H9 (cell line): ENCODE measurements at regions not wholly inside any gene's neighbourhood (a gene's known extent, or its start where the extent isn't known, plus 50 kb on each side); places are given as distances from the start of the nearest gene placed in this dataset.

Source experiments
- DNase-seq: peaks from one replicate; pipeline ENCODE4 v3.0.0-alpha.2; 2017
- H2AFZ ChIP-seq: one replicate; pipeline ENCODE4 v1.6.1; 2013; ENCODE audit warnings: mild to moderate bottlenecking, low read length, control low read depth, moderate library complexity
- H2AK5ac ChIP-seq: 2 replicates; pipeline ENCODE4 v1.6.1; 2013; ENCODE audit warnings: low read length, control low read depth, mixed read lengths; ENCODE audit not compliant: insufficient read length
- H2BK120ac ChIP-seq: one replicate; pipeline ENCODE4 v1.6.1; 2013; ENCODE audit warnings: low read depth, mild to moderate bottlenecking, low read length, control low read depth, inconsistent platforms; ENCODE audit not compliant: poor library complexity, severe bottlenecking
- H2BK12ac ChIP-seq: 2 replicates; pipeline ENCODE4 v1.6.1; 2013; ENCODE audit warnings: low read length, control low read depth, mixed read lengths, low read depth; ENCODE audit not compliant: insufficient read length
- H2BK15ac ChIP-seq: 2 replicates; pipeline ENCODE4 v1.6.1; 2013; ENCODE audit warnings: low read depth, low read length, control low read depth
- H2BK20ac ChIP-seq: one replicate; pipeline ENCODE4 v1.6.1; 2013; ENCODE audit warnings: low read depth, mild to moderate bottlenecking, low read length, control low read depth, inconsistent platforms; ENCODE audit not compliant: poor library complexity, severe bottlenecking
- H2BK5ac ChIP-seq: 2 replicates; pipeline ENCODE4 v1.6.1; 2013; ENCODE audit warnings: low read length, control low read depth, mixed read lengths; ENCODE audit not compliant: insufficient read length
- H3K14ac ChIP-seq: 2 replicates; pipeline ENCODE4 v1.6.1; 2013; ENCODE audit warnings: low read length, control low read depth; ENCODE audit not compliant: insufficient read depth
- H3K18ac ChIP-seq: 2 replicates; pipeline ENCODE4 v1.6.1; 2013; ENCODE audit warnings: low read depth, mild to moderate bottlenecking, mixed read lengths, low read length, control low read depth; ENCODE audit not compliant: insufficient read length
- H3K23ac ChIP-seq: 2 replicates; pipeline ENCODE4 v1.6.1; 2013; ENCODE audit warnings: low read length, control low read depth, mixed read lengths, low read depth; ENCODE audit not compliant: insufficient read length
- H3K23me2 ChIP-seq: 2 replicates; pipeline ENCODE4 v1.6.1; 2013; ENCODE audit warnings: low read depth, mild to moderate bottlenecking, mixed read lengths, low read length, control low read depth; ENCODE audit not compliant: insufficient read length, poor library complexity, severe bottlenecking
- H3K27ac ChIP-seq: 2 replicates; pipeline ENCODE4 v1.5.1; 2013; ENCODE audit warnings: low read length, control low read depth, mixed read lengths, low read depth; ENCODE audit not compliant: insufficient read length
- H3K27me3 ChIP-seq: 2 replicates; pipeline ENCODE4 v1.6.1; 2013; ENCODE audit warnings: low read length, control low read depth, inconsistent platforms; ENCODE audit not compliant: insufficient read depth
- H3K4ac ChIP-seq: 2 replicates; pipeline ENCODE4 v1.6.1; 2013; ENCODE audit warnings: low read depth, mild to moderate bottlenecking, control low read depth, inconsistent platforms, low read length, moderate library complexity
- H3K4me1 ChIP-seq: 2 replicates; pipeline ENCODE4 v1.6.1; 2013; ENCODE audit warnings: low read length, control low read depth, inconsistent platforms; ENCODE audit not compliant: insufficient read depth
- H3K4me2 ChIP-seq: 2 replicates; pipeline ENCODE4 v1.6.1; 2013; ENCODE audit warnings: low read length, control low read depth, mixed read lengths; ENCODE audit not compliant: insufficient read length, insufficient read depth
- H3K56ac ChIP-seq: 2 replicates; pipeline ENCODE4 v1.6.1; 2013; ENCODE audit warnings: low read depth, mild to moderate bottlenecking, mixed read lengths, low read length, control low read depth; ENCODE audit not compliant: insufficient read length
- H3K79me1 ChIP-seq: 2 replicates; pipeline ENCODE4 v1.6.1; 2013; ENCODE audit warnings: low read depth, mild to moderate bottlenecking, moderate library complexity, low read length, control low read depth, inconsistent platforms; ENCODE audit not compliant: insufficient read depth, poor library complexity, severe bottlenecking
- H3K79me2 ChIP-seq: 2 replicates; pipeline ENCODE4 v1.6.1; 2013; ENCODE audit warnings: low read length, control low read depth, inconsistent platforms; ENCODE audit not compliant: insufficient read depth
- H3K9ac ChIP-seq: 2 replicates; pipeline ENCODE4 v1.6.1; 2013; ENCODE audit warnings: low read length, control low read depth, mixed read lengths; ENCODE audit not compliant: insufficient read length; ENCODE audit errors: extremely low read depth
- H3K9me3 ChIP-seq: one replicate; pipeline ENCODE4 v1.6.1; 2013; ENCODE audit warnings: low read depth, low read length, inconsistent platforms; ENCODE audit not compliant: control insufficient read depth
- H3T11ph ChIP-seq: one replicate; pipeline ENCODE4 v1.6.1; 2013; ENCODE audit warnings: mild to moderate bottlenecking, low read length, control low read depth, inconsistent platforms
- H4K20me1 ChIP-seq: one replicate; pipeline ENCODE4 v1.6.1; 2013; ENCODE audit not compliant: control insufficient read depth, insufficient read length, insufficient read depth
- H4K5ac ChIP-seq: 2 replicates; pipeline ENCODE4 v1.6.1; 2013; ENCODE audit warnings: low read depth, mild to moderate bottlenecking, mixed read lengths, low read length, control low read depth; ENCODE audit not compliant: insufficient read length
- H4K8ac ChIP-seq: replicated peaks from 2 replicates; pipeline ENCODE4 v1.6.1; 2013; ENCODE audit warnings: low read length, control low read depth, mixed read lengths, low read depth; ENCODE audit not compliant: insufficient read length
- H4K91ac ChIP-seq: 2 replicates; pipeline ENCODE4 v1.6.1; 2013; ENCODE audit warnings: low read depth, mild to moderate bottlenecking, moderate library complexity, mixed read lengths, low read length, control low read depth; ENCODE audit not compliant: insufficient read length
- H3K27ac Mint-ChIP-seq, 3 experiments: 2 replicates in 2 of 3; 3 replicates in 1 of 3; pipeline ENCODE4 v1.8.0; 2020 to 2021; ENCODE audit warnings: mixed read lengths in 3 of 3, mild to moderate bottlenecking in 1 of 3, moderate library complexity in 1 of 3
- H3K27me3 Mint-ChIP-seq: 2 replicates; pipeline ENCODE4 v1.8.0; 2021; ENCODE audit warnings: low read depth, mild to moderate bottlenecking, moderate library complexity, mixed read lengths
- H3K36me3 Mint-ChIP-seq, 3 experiments: 2 replicates in 2 of 3; 3 replicates in 1 of 3; pipeline ENCODE4 v1.8.0; 2020 to 2021; ENCODE audit warnings: low read depth in 3 of 3, mixed read lengths in 3 of 3; ENCODE audit not compliant: insufficient read depth in 1 of 3
- H3K4me1 Mint-ChIP-seq, 2 experiments: 2 replicates each; pipeline ENCODE4 v1.8.0; 2020; ENCODE audit warnings: mixed read lengths in 2 of 2
- H3K4me3 Mint-ChIP-seq, 2 experiments: 2 replicates in 1 of 2; 3 replicates in 1 of 2; pipeline ENCODE4 v1.8.0; 2020 to 2021; ENCODE audit warnings: mild to moderate bottlenecking in 2 of 2, mixed read lengths in 2 of 2, moderate library complexity in 1 of 2
- H3K9me3 Mint-ChIP-seq, 2 experiments: 2 replicates in 1 of 2; 3 replicates in 1 of 2; pipeline ENCODE4 v1.8.0; 2020; ENCODE audit warnings: mild to moderate bottlenecking in 2 of 2, mixed read lengths in 2 of 2, moderate library complexity in 1 of 2
- WGBS: extraction: QIAGEN DNeasy Blood & Tissue Kit; methylation state at CpG from one replicate; pipeline ENCODE4 v1.1.7; 2013; ENCODE audit warnings: missing lambda C conversion rate, low lambda C conversion rate, mixed read lengths; ENCODE audit not compliant: insufficient read length; ENCODE audit errors: extremely low coverage; 5-methylcytosine and 5-hydroxymethylcytosine counted together
- TF ChIP-seq, protein P1 (sequence below): fragments of 200-600 bp; sonication (generic); conservative IDR thresholded peaks from 3 replicates; pipeline ENCODE4 v1.8.0; 2021; ENCODE audit warnings: antibody characterized with exemption, mild to moderate bottlenecking

DNA sequence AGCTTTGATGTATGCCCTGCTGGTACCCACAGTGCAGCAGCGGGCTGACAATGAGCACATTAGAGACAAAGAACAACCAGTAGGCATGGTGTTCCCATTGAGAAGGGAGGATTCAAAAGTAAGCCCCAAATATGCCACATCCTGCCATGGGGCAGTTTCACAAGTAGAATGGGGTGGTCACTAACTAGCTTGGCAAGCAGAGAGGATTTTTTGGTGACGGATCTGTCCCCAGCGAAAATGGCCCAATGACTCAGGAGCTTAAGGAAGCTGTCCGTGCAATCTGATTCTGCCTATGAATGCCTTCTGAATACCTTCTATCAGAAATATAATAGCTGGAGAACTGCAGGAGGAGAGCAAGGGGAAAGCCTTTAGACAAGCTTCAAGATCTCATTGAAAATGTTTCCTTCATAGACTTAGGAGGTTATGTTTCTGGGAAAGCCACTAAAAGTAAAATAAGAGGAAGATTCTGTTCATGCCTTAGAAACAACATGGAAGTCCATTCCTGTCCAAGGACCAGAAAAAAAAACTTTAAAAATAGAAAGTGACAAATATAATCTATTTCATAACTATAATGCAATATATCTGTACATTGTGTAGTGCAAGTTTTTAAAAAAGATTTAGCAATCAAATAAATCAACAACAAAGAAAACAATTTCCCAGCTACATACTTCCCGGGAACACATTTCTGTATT is 117.5 kb upstream of the SLC14A2 start:
- DNase-seq = no peak
- Histone ChIP-seq H3K23ac (no peak overlapping the region), H3K4ac (no peak overlapping the region), H4K20me1 (no peaks in the 10 kb centered on the region), H2BK12ac (no peak overlapping the region), H2BK15ac (no peak overlapping the region), H3K9me3 (no peaks in the 10 kb centered on the region), H3K9ac (no peak overlapping the region), H2AFZ (no peak overlapping the region), H3K79me2 (no peaks in the 10 kb centered on the region), H3K4me2 (no peak overlapping the region), H3K4me1 (no peaks in the 10 kb centered on the region), H3K14ac (no peak overlapping the region), H4K8ac (no peak overlapping the region), H2BK20ac (no peak overlapping the region), H3K79me1 (no peaks in the 10 kb centered on the region), H3K23me2 (no peaks in the 10 kb centered on the region), H3K18ac (no peak overlapping the region), H2AK5ac (no peak overlapping the region), H3K56ac (no peak overlapping the region), H3T11ph (no peak overlapping the region), H3K27me3 (no peaks in the 10 kb centered on the region), H2BK120ac (no peak overlapping the region), H3K27ac (no peak overlapping the region), H4K5ac (no peak overlapping the region), H2BK5ac (no peak overlapping the region), H4K91ac (no peak overlapping the region)
- peaks cover 3 to 6% of the 10 kb centered on the region in 2 experiments; a peak in 3 of 4 replicates for H3K4me1 Mint-ChIP-seq
- H3K9me3 Mint-ChIP-seq = no peaks in the 10 kb centered on the region
- TF ChIP-seq, protein P1, sequence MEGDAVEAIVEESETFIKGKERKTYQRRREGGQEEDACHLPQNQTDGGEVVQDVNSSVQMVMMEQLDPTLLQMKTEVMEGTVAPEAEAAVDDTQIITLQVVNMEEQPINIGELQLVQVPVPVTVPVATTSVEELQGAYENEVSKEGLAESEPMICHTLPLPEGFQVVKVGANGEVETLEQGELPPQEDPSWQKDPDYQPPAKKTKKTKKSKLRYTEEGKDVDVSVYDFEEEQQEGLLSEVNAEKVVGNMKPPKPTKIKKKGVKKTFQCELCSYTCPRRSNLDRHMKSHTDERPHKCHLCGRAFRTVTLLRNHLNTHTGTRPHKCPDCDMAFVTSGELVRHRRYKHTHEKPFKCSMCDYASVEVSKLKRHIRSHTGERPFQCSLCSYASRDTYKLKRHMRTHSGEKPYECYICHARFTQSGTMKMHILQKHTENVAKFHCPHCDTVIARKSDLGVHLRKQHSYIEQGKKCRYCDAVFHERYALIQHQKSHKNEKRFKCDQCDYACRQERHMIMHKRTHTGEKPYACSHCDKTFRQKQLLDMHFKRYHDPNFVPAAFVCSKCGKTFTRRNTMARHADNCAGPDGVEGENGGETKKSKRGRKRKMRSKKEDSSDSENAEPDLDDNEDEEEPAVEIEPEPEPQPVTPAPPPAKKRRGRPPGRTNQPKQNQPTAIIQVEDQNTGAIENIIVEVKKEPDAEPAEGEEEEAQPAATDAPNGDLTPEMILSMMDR = no peak
- H3K27me3 Mint-ChIP-seq = peaks cover 3% of the 10 kb centered on the region; the same call in 1 of the 2 replicates
- peak overlapping the region in 1 of 3 experiments; percentile 20; a peak in 1 of 7 replicates for H3K27ac Mint-ChIP-seq
- WGBS = no CpG with 5 or more reads among the region's 5 CpGs
- no peaks in the 10 kb centered on the region for H3K36me3 Mint-ChIP-seq
- H3K4me3 Mint-ChIP-seq = no peak overlapping the region
